B cell (primary cell): ENCODE measurements at regions not wholly inside any gene's neighbourhood (a gene's known extent, or its start where the extent isn't known, plus 50 kb on each side); places are given as distances from the start of the nearest gene placed in this dataset.

Experiments
- EZH2 ChIP-seq: IDR thresholded peaks from 2 replicates; pipeline ENCODE4 v1.6.1; 2012; ENCODE audit warnings: borderline replicate concordance, low read depth, mild to moderate bottlenecking, moderate library complexity, low read length; ENCODE audit not compliant: insufficient read depth, poor library complexity, severe bottlenecking
- TF ChIP-seq, protein P1 (sequence below): fragments of 200-600 bp; IDR thresholded peaks from one replicate; pipeline ENCODE4 v1.8.0; 2022; ENCODE audit warnings: antibody characterized with exemption, mild to moderate bottlenecking

DNA sequence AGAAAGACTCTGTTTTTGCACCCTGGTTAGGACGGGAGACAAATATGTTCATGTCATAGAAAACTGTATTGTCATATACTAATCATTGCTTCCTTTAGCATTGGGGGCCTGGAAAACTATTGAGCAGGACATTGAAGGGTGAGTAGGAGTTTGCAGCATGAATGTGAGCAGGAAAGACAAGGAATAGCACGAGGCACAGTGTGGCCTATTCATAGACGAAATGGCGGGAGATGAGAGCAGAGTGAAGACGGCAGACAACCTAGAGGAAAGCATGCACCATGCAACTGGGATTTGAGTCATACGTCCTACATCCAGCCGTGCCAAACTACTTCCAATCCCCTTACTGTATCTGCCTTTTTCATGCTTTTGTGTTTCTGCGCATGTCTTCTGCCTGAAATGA, 508.1 kb downstream of the NTRK3 start:
- TF ChIP-seq EZH2, result no peak
- TF ChIP-seq, protein P1, sequence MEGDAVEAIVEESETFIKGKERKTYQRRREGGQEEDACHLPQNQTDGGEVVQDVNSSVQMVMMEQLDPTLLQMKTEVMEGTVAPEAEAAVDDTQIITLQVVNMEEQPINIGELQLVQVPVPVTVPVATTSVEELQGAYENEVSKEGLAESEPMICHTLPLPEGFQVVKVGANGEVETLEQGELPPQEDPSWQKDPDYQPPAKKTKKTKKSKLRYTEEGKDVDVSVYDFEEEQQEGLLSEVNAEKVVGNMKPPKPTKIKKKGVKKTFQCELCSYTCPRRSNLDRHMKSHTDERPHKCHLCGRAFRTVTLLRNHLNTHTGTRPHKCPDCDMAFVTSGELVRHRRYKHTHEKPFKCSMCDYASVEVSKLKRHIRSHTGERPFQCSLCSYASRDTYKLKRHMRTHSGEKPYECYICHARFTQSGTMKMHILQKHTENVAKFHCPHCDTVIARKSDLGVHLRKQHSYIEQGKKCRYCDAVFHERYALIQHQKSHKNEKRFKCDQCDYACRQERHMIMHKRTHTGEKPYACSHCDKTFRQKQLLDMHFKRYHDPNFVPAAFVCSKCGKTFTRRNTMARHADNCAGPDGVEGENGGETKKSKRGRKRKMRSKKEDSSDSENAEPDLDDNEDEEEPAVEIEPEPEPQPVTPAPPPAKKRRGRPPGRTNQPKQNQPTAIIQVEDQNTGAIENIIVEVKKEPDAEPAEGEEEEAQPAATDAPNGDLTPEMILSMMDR, result no peak
